Fibroblast of skin of back (primary cell): ENCODE measurements at regions not wholly inside any gene's neighbourhood (a gene's known extent, or its start where the extent isn't known, plus 50 kb on each side); places are given as distances from the start of the nearest gene placed in this dataset.
"Not testable (repeated sequence)": the region's sequence is repeated elsewhere in the genome, so short reads cannot be mapped to it uniquely, and the experiment has no call there.

Experiments used
- DNase-seq: peaks from one replicate; pipeline ENCODE4 v3.0.0-alpha.2; 2013

GRCh38 chr1:80375109-80375508 is 1368.6 kb upstream of the ADGRL4 start:
- no peak for DNase-seq

- DNase-seq = no peak
Observed at GRCh38 chr1:80369780-80370179, 1363.2 kb upstream of the ADGRL4 start.

- DNase-seq = no peak
Observed at GRCh38 chr1:80367058-80367457, 1360.5 kb upstream of the ADGRL4 start.

GRCh38 chr1:80365359-80366021 is 1359.0 kb upstream of the ADGRL4 start:
- DNase-seq = no peak

GRCh38 chr1:80363689-80364475 is 1357.4 kb upstream of the ADGRL4 start:
- no peak for DNase-seq

- no peak for DNase-seq
Observed at GRCh38 chr1:80359666-80360065, 1353.1 kb upstream of the ADGRL4 start.

GRCh38 chr1:80349218-80349617 is 1342.7 kb upstream of the ADGRL4 start:
- DNase-seq = no peak

GRCh38 chr1:80341021-80341420 is 1334.5 kb upstream of the ADGRL4 start:
- no peak for DNase-seq

GRCh38 chr1:80318108-80318507 is 1311.6 kb upstream of the ADGRL4 start:
- DNase-seq = no peak

- no peak for DNase-seq
Observed at GRCh38 chr1:80310703-80311245, 1304.2 kb upstream of the ADGRL4 start.

- DNase-seq = no peak
Observed at GRCh38 chr1:80305466-80305865, 1298.9 kb upstream of the ADGRL4 start.

- DNase-seq = no peak
Observed at GRCh38 chr1:80293818-80294217, 1287.3 kb upstream of the ADGRL4 start.

- not testable (repeated sequence) for DNase-seq
Observed at GRCh38 chr1:80288750-80289149, 1282.2 kb upstream of the ADGRL4 start.

- no peak for DNase-seq
Observed at GRCh38 chr1:80282536-80282935, 1276.0 kb upstream of the ADGRL4 start.

GRCh38 chr1:80278936-80279335 is 1272.4 kb upstream of the ADGRL4 start:
- DNase-seq = no peak

- no peak for DNase-seq
Observed at GRCh38 chr1:80274256-80274655, 1267.7 kb upstream of the ADGRL4 start.

- no peak for DNase-seq
Observed at GRCh38 chr1:80272495-80272894, 1266.0 kb upstream of the ADGRL4 start.

GRCh38 chr1:80258659-80259058 is 1252.1 kb upstream of the ADGRL4 start:
- DNase-seq = peak; percentile 6

GRCh38 chr1:80251591-80251990 is 1245.1 kb upstream of the ADGRL4 start:
- DNase-seq = no peak

- DNase-seq = no peak
Observed at GRCh38 chr1:80251171-80251570, 1244.6 kb upstream of the ADGRL4 start.

- peak; percentile 40 for DNase-seq
Observed at GRCh38 chr1:80250573-80251168, 1244.1 kb upstream of the ADGRL4 start.

- no peak for DNase-seq
Observed at GRCh38 chr1:80249699-80250098, 1243.2 kb upstream of the ADGRL4 start.

- peak; percentile 25 for DNase-seq
Observed at GRCh38 chr1:80248886-80249285, 1242.4 kb upstream of the ADGRL4 start.

GRCh38 chr1:80245813-80246212 is 1239.3 kb upstream of the ADGRL4 start:
- DNase-seq = no peak
